Activated T-helper 17 cell treated with anti-CD3 and anti-CD28 coated beads, Interleukin-2, amount 50 U/mL, for 72 hours (primary cell): ENCODE measurements at regions not wholly inside any gene's neighbourhood (a gene's known extent, or its start where the extent isn't known, plus 50 kb on each side); places are given as distances from the start of the nearest gene placed in this dataset.

ENCODE experiments used
- ATAC-seq: fragments of 150-1000 bp; cut with Tn5 transposase; replicated peaks from 2 replicates; pipeline ENCODE4 v1.10.0; 2021; ENCODE audit warnings: mild to moderate bottlenecking, moderate library complexity
- H3K27ac Mint-ChIP-seq: one replicate; pipeline ENCODE4 v1.8.0; 2022; ENCODE audit warnings: mixed read lengths
- H3K27me3 Mint-ChIP-seq: one replicate; pipeline ENCODE4 v1.8.0; 2022; ENCODE audit warnings: mixed read lengths
- H3K36me3 Mint-ChIP-seq: one replicate; pipeline ENCODE4 v1.8.0; 2022; ENCODE audit warnings: low read depth, mild to moderate bottlenecking, mixed read lengths
- H3K4me1 Mint-ChIP-seq: one replicate; pipeline ENCODE4 v1.8.0; 2022; ENCODE audit warnings: mixed read lengths
- H3K4me3 Mint-ChIP-seq: one replicate; pipeline ENCODE4 v1.8.0; 2022; ENCODE audit warnings: mild to moderate bottlenecking, mixed read lengths
- H3K9me3 Mint-ChIP-seq: one replicate; pipeline ENCODE4 v1.8.0; 2022; ENCODE audit warnings: mixed read lengths

DNA sequence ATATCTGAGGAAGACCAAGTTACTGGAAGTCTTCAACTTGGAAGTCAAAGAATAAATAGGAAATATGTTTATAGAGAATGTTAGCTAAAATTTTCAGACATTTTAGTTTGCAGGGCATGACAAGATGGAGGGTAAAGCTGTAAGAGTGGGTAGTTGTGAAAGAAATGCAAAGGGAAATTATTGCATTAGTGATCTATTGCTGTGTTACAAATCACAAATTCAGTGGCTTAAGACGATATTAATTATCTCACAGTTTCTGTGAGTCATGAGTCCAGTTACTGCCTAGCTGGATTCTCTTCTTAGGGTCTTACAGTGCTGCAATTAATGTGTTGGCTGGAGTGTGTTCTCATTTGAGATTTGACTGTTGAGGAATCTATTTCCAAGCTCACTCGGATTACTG, 62.9 kb upstream of the CAMK2D start:
- no peak for ATAC-seq
- H3K9me3 Mint-ChIP-seq, result peaks cover 5% of the 10 kb centered on the region
- no peak overlapping the region for H3K27ac Mint-ChIP-seq
- peaks cover 26% of the 10 kb centered on the region for H3K4me1 Mint-ChIP-seq
- peak overlapping the region; percentile 34 for H3K4me3 Mint-ChIP-seq
- H3K27me3 Mint-ChIP-seq, result no peaks in the 10 kb centered on the region
- H3K36me3 Mint-ChIP-seq, result no peaks in the 10 kb centered on the region

DNA sequence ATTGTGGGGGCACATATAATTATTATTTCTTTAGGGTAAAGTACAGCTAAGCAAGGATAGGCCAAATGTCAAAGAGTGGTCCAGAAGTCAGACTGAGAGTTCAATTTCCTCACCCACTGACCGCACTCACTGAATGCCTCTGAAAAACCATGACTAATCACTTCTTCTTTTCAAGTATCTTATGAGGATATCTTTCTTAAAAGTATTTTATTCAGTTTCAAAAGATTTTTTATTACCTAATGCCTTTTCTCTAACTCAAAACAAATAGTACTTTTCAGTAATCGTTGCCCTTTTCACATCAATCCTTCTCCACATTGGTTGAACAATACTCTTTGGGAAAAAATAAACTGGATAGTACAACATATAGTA, 61.7 kb upstream of the CAMK2D start:
- ATAC-seq, result peak; percentile 50
- Mint-ChIP-seq H3K4me1 (peaks cover 26% of the 10 kb centered on the region), H3K4me3 (peak overlapping the region; percentile 10), H3K27me3 (no peaks in the 10 kb centered on the region), H3K9me3 (peaks cover 5% of the 10 kb centered on the region), H3K27ac (no peak overlapping the region), H3K36me3 (no peaks in the 10 kb centered on the region)

DNA sequence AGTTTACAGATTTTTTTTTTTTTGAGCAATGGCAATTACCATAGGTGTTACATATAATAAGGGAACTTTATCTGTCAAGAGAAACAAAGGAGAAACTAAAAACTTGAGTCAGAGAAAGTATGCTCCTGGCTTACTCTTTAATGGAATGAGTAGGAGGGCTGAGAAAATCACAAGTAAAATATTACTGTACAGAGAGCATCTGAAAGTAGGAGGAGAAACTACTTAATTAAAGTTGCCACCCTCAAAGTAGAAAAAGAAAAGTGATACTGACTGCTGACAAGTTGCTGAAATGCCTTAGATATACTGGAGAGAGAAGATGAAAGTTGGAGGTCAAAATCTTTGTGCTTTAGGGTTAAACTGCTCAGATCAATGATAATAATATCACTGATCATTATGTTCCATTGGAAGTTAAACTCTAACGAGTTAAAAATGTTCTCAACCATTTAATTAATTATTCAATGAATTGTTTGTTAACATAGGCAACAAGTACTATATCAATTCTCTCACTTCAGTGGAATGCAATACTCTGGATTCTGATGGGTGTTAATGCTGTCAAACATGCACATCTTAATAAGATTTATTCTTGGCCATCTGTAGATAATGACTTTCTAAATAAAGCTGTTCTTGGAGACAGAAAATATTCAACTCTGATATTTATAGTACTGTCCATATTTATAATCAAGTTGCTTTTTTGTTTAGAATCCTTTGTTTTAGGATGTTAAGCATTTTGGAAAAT, 61.2 kb upstream of the CAMK2D start:
- Mint-ChIP-seq H3K4me3 (peak overlapping the region; percentile 10), H3K27me3 (no peaks in the 10 kb centered on the region), H3K36me3 (no peaks in the 10 kb centered on the region), H3K27ac (no peak overlapping the region), H3K9me3 (peaks cover 5% of the 10 kb centered on the region), H3K4me1 (peaks cover 26% of the 10 kb centered on the region)
- ATAC-seq, result peak; percentile 88

DNA sequence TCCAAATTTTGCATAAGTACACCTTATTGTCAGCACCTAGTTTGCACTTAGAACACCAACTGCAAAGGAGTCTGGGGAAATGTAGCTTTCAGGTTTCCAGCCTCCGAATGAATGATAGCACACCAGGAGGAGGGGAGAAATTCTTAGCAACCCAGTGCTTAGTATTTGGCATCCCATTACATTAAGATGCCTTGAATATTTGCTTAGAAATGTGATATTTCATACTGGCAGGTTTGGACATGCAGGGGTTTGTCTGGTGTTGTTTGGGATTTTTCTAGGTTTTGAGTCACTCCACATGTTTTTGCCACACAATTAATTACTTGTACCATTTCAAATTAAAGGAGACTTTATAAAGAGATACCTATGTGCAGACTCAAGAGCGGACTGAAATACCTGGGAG, 60.3 kb upstream of the CAMK2D start:
- no peak overlapping the region for H3K4me3 Mint-ChIP-seq
- peaks cover 5% of the 10 kb centered on the region for H3K9me3 Mint-ChIP-seq
- no peaks in the 10 kb centered on the region for H3K27me3 Mint-ChIP-seq
- H3K4me1 Mint-ChIP-seq, result peaks cover 26% of the 10 kb centered on the region
- no peak for ATAC-seq
- no peaks in the 10 kb centered on the region for H3K36me3 Mint-ChIP-seq
- H3K27ac Mint-ChIP-seq, result no peak overlapping the region

DNA sequence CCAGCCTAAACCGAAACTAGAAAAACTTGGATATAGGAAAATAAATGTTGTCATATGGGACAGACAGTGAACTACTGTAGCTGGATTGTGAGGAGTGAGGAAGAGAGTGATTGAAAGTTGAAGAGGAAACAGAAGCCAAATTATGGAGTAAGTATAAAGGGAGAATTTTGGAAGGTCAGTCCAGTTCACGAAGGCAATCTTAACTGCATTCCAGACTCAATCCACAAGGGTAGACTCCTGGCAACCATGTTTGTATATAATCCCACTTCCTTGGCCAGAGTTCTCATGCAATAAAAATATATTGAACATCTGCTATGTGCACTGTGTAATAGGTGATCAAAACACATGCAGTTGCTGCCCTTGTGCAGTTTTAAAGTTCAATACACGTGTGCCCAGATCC, 58.6 kb upstream of the CAMK2D start:
- Mint-ChIP-seq H3K9me3 (peaks cover 5% of the 10 kb centered on the region), H3K36me3 (no peaks in the 10 kb centered on the region), H3K4me1 (peaks cover 17% of the 10 kb centered on the region)

DNA sequence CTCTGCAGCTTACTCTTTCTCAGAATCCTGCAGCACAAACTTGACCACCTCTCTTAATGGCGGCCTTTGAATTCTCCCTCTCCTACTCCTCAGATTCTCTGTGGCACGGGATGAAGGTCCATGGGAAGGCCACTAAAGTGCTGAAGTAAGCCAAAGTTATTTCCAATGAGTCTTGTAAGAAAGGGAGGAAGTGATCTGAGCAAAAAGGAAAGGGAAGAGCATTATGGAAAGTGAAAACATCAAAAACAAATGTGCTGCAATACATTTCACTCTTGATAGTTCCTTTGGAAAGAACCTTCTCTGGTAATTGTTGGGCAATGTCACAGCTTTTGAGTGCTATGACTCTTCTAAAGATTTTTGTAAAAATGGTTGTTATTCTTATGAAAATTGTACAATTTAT, 54.3 kb upstream of the CAMK2D start:
- peaks cover 3% of the 10 kb centered on the region for H3K4me1 Mint-ChIP-seq
- H3K36me3 Mint-ChIP-seq, result no peaks in the 10 kb centered on the region
- no peak overlapping the region for H3K4me3 Mint-ChIP-seq
- H3K27ac Mint-ChIP-seq, result no peak overlapping the region
- no peaks in the 10 kb centered on the region for H3K27me3 Mint-ChIP-seq
- peaks cover 5% of the 10 kb centered on the region for H3K9me3 Mint-ChIP-seq
- ATAC-seq, result no peak

More for the DNA sequence above, 58.6 kb upstream of the CAMK2D start:
- Mint-ChIP-seq H3K27ac (no peak overlapping the region), H3K4me3 (no peak overlapping the region), H3K27me3 (no peaks in the 10 kb centered on the region)
- ATAC-seq, result no peak

DNA sequence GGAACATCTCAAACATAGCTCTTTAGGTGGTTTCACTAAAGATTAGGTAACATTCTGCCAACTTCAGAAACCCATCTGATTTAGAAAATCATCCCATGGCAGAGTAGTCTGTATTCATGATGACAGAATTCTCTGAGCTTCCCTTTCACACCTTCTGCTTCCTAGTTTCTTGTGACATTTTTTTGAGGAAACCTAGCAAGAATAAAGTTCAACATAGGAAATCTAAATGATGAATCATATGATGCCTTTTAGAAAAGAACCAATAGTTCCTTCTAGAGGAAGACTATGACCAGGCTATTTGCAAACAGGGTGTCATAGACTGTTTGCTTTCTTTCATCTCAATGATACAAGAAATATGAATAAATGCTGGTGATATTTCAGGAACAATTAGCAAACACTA, 49.8 kb upstream of the CAMK2D start:
- Mint-ChIP-seq H3K4me1 (peaks cover 3% of the 10 kb centered on the region), H3K27me3 (no peaks in the 10 kb centered on the region), H3K27ac (no peak overlapping the region), H3K9me3 (no peaks in the 10 kb centered on the region), H3K4me3 (no peak overlapping the region), H3K36me3 (no peaks in the 10 kb centered on the region)
- ATAC-seq, result no peak
